ENCODE measurements at regions not wholly inside any gene's neighbourhood (a gene's known extent, or its start where the extent isn't known, plus 50 kb on each side); places are given as distances from the start of the nearest gene placed in this dataset.

DNA sequence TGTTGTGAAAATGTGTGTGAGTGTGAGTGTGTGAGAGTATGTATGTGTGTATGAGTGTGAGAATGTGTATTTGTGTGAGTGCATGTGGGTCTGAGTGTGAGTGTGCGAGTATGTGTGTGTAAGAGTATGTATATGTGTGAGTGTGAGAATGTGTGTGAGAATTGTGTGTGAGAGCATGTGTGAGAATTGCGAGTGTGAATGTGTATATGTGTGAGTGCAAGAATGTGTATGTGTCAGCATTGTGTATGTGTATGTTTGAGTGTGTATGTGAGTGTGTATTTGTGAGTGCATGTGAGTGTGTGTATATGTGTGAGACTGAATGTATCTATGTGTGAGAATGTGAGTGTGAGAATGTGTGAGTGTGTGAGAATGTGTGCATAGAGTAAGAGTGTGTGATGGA is 72.0 kb upstream of the PCBD1 start:
- TF ChIP-seq, protein P1, sequence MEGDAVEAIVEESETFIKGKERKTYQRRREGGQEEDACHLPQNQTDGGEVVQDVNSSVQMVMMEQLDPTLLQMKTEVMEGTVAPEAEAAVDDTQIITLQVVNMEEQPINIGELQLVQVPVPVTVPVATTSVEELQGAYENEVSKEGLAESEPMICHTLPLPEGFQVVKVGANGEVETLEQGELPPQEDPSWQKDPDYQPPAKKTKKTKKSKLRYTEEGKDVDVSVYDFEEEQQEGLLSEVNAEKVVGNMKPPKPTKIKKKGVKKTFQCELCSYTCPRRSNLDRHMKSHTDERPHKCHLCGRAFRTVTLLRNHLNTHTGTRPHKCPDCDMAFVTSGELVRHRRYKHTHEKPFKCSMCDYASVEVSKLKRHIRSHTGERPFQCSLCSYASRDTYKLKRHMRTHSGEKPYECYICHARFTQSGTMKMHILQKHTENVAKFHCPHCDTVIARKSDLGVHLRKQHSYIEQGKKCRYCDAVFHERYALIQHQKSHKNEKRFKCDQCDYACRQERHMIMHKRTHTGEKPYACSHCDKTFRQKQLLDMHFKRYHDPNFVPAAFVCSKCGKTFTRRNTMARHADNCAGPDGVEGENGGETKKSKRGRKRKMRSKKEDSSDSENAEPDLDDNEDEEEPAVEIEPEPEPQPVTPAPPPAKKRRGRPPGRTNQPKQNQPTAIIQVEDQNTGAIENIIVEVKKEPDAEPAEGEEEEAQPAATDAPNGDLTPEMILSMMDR (IDR thresholded peaks at IDR 0.05): no peak
- TF ChIP-seq EP300 (IDR thresholded peaks at IDR 0.05): no peak

Data from ovary (tissue), 3 donors.